HuH-7.5 (cell line): ENCODE measurements at regions not wholly inside any gene's neighbourhood (a gene's known extent, or its start where the extent isn't known, plus 50 kb on each side); places are given as distances from the start of the nearest gene placed in this dataset.
"Not testable (repeated sequence)": the region's sequence is repeated elsewhere in the genome, so short reads cannot be mapped to it uniquely, and the experiment has no call there.

Experiments
- DNase-seq: peaks from one replicate; pipeline ENCODE4 v3.0.0; 2011; ENCODE audit warnings: low spot score

GRCh38 chr4:38385093-38386004 is 278.6 kb upstream of the KLF3 start:
- DNase-seq, result no peak

- DNase-seq, result no peak
These were observed 277.9 kb upstream of the KLF3 start for GRCh38 chr4:38386005-38386551.

- DNase-seq, result no peak
These were observed 277.3 kb upstream of the KLF3 start for GRCh38 chr4:38386654-38387188.

- DNase-seq, result no peak
These were observed 276.7 kb upstream of the KLF3 start for GRCh38 chr4:38387348-38387747.

- DNase-seq, result no peak
These were observed 276.2 kb upstream of the KLF3 start for GRCh38 chr4:38387819-38388218.

- DNase-seq, result not testable (repeated sequence)
These were observed 275.1 kb upstream of the KLF3 start for GRCh38 chr4:38388907-38389306.

- DNase-seq, result no peak
These were observed 272.9 kb upstream of the KLF3 start for GRCh38 chr4:38390969-38391545.

GRCh38 chr4:38392223-38392855 is 271.7 kb upstream of the KLF3 start:
- no peak for DNase-seq

- no peak for DNase-seq
These were observed 267.9 kb upstream of the KLF3 start for GRCh38 chr4:38396091-38396490.

GRCh38 chr4:38396845-38397547 is 267.0 kb upstream of the KLF3 start:
- no peak for DNase-seq

GRCh38 chr4:38400946-38401345 is 263.1 kb upstream of the KLF3 start:
- no peak for DNase-seq

GRCh38 chr4:38406243-38406642 is 257.8 kb upstream of the KLF3 start:
- no peak for DNase-seq

GRCh38 chr4:38409852-38410251 is 254.1 kb upstream of the KLF3 start:
- no peak for DNase-seq

GRCh38 chr4:38411092-38411491 is 252.9 kb upstream of the KLF3 start:
- no peak for DNase-seq

GRCh38 chr4:38411981-38412536 is 251.9 kb upstream of the KLF3 start:
- no peak for DNase-seq

GRCh38 chr4:38413524-38414341 is 250.3 kb upstream of the KLF3 start:
- no peak for DNase-seq

- DNase-seq, result no peak
These were observed 249.6 kb upstream of the KLF3 start for GRCh38 chr4:38414410-38414809.

- DNase-seq, result no peak
These were observed 248.3 kb upstream of the KLF3 start for GRCh38 chr4:38415682-38416081.

GRCh38 chr4:38416450-38417014 is 247.5 kb upstream of the KLF3 start:
- no peak for DNase-seq

GRCh38 chr4:38420254-38420653 is 243.7 kb upstream of the KLF3 start:
- not testable (repeated sequence) for DNase-seq
